ENCODE measurements at regions not wholly inside any gene's neighbourhood (a gene's known extent, or its start where the extent isn't known, plus 50 kb on each side); places are given as distances from the start of the nearest gene placed in this dataset.

GRCh38 chr3:57009802-57010201 lies 50.7 kb upstream of the SPATA12 start:
- DNase-seq: no peak

DNA sequence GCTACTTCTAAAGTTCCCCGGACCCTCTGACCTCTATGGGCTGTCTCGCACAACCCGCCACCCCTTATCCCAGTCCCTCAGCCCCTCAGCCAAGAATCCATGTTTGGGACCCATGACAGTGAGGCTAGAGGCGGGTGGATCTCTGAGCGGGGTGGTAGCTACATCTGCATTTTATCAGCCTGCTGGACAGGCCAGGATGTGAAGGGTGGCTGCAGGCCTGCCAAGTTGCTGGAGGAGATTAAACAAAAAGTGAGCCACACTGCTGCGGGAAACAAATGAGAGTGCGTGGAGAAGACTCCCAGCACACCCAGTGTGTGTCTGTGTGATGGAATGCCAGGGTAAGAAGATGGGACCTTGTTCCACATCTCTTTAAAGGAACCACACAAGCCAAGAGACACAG lies 51.1 kb upstream of the SPATA12 start:
- no peak for DNase-seq

DNA sequence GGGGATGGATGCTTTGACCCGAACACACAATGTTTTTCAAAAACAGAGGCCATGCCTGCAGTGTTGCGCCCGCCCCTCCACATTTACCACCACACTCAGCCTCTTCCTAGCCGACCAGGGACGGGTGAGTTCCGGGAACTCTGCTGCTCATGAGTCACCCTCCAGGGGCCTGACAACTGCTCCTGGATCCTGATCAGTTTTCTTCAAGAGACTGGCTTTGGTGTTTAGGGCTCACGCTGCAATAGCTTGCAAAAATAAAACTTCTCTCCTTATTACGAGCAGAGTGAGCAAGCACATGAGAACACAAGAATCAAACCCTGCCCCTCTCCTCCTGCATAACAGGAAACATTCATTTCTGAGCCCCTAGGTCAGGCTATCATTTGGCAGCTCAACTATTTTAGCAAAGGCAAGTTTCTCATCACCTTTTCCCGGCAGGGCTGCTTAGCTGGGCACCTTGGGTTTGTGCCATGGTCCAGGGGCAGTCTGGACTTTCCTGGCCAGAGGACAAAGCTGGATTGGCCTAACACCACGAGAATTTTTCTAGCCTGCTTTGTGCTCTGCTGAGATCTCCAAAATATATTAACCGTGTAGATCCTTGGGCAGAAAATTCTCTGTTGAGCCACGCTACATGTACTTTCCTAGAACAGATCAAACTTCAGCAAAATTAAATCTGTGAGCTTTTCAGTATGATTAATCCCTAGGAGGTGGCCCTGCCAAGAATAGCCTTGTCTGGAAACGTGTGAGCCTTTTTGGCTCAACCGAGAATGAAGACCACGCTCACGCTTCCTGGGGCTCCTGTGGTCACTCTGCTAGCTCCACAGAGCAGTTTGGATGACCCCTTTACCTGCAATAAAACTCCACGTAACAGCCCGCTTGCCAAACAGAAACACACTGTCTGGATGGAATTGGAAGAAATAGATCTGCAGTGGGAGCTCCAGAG lies 52.7 kb upstream of the SPATA12 start:
- peak; percentile 29 for DNase-seq

- no peak for DNase-seq
Observed at GRCh38 chr3:57006949-57007419, 53.5 kb upstream of the SPATA12 start.

- DNase-seq: no peak
Observed at GRCh38 chr3:57006179-57006657, 54.2 kb upstream of the SPATA12 start.

DNA sequence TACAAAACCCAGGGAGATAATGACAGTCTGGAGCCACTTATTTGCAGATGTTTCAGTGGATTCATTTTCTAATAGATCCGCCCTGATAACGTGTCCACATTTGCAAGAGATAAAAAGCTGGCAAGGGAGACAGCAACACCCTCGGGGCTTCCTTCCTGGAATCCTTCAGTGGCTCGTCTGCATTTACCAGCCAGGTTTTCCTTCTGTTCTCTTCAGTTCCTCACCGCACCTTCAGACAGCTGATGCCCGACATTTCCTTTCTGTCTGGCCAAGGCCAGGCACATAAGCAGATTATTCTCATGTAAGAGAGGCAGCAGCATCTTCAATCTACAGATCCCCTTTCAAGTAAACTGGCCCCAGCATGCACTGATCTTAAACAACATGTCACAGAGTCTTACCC lies 56.2 kb upstream of the SPATA12 start:
- DNase-seq: no peak

DNA sequence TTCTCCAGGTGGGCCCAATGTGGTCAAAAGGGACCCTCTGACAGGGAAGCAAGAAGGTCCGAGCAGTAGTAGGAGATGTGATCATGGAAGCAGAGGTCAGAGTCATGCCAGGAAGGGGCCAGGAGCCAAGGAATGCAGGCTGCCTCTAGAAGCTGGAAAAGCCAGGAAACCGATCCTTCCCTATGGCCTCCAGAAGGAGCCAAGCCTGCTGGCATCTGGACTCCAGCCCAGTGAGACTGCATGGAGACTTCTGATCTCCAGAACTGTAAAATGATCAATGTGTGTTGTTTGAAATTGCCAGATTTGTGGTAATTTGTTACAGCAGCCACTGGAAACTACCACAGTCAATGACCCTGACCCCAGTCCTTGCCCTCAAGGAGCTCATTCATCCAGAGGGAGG lies 56.8 kb upstream of the SPATA12 start:
- no peak for DNase-seq

- DNase-seq: no peak
Observed at GRCh38 chr3:57001356-57001755, 59.1 kb upstream of the SPATA12 start.

DNA sequence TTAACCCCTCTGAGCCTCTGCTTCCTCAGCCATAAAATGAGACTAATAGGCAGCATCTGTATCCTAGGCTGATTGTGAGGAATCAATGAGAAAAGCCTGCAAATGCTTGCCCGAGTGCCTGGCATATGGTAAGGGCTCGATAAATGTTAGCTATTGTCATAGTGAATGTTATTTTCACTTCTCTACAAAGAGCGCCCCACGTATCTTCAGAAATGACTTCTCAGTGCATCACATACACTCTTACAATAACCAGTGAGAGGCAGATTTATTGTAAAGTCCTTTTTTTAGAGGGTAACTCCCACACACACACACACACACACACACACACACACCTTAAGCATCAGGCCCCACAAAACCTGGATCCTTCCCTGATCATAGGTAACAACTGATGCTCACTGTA lies 60.5 kb upstream of the SPATA12 start:
- no peak for DNase-seq

DNA sequence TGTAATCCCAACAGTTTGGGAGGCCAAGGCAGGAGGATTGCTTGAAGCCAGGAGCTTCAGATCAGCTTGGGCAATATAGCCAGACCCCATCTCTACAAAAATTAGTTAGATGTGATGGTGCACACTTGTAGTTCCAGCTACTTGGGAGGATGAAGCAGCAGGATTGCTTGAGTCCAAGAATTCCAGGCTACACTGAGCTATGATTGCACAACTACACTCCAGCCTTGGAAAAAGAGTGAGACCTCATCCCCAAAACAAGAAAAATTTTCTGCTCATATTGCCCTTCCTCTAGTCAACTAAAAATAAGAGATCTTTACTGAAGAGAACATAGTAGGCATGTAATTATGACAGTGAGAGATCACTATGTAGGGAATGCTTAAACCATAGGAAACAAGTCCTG lies 60.9 kb upstream of the SPATA12 start:
- DNase-seq: no peak

DNA sequence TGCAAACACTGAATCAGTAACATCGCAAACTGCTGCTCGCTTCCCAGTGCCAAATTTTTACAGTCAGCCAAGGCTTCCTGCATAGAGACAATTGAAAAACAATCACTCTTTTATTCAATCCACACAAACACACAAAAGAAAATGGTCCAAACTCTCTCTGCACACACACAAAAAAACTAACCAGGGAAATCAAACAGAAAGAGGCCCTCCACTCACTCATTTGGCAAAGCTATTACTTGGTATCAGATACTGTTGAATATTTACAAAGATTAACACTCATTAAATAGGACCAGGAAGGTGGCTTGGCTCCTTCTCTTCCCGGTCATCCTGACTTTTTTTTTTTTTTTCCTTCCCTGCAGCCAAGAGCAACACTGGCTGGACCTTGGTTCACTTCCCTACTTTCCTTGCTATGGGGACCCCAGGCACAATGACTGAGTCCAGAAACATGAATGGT lies 62.4 kb upstream of the SPATA12 start:
- DNase-seq: no peak

GRCh38 chr3:56997675-56998074 lies 62.8 kb upstream of the SPATA12 start:
- DNase-seq: no peak

GRCh38 chr3:56997041-56997440 lies 63.4 kb upstream of the SPATA12 start:
- DNase-seq: no peak

GRCh38 chr3:56994391-56994790 lies 66.1 kb upstream of the SPATA12 start:
- DNase-seq: no peak

- DNase-seq: no peak
Observed at GRCh38 chr3:56990641-56991015, 69.8 kb upstream of the SPATA12 start.

DNA sequence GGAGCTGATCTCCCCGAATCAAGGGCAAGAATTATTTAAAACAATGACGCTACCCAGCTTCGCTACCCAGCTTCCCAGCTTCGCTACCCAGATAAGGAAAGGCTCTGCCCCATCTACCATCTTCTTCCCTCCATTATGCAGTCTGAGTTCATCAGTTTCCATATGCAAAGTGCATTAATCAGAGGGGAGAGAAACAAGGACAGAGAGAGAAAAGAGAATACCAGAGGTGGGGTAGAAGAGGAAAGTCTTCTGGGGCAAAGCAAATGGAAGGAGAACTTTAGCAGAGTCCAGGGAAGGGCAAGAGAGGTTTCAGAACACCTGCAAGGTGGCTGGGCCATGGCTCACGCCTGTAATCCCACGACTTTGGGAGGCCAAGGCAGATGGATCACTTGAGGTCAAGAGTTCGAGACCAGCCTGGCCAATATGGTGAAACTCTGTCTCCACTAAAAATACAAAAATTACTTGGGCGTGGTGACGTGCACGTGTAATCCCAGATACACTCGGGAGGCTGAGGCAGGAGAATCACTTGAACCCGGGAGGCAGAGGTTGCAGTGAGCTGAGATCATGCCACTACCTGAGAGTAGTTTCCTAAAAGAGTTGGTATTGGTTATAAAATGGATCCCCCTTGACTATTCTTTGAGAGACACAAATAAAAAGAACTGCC lies 70.4 kb upstream of the SPATA12 start:
- no peak for DNase-seq

- no peak for DNase-seq
Observed at GRCh38 chr3:56989169-56989976, 71.1 kb upstream of the SPATA12 start.

DNA sequence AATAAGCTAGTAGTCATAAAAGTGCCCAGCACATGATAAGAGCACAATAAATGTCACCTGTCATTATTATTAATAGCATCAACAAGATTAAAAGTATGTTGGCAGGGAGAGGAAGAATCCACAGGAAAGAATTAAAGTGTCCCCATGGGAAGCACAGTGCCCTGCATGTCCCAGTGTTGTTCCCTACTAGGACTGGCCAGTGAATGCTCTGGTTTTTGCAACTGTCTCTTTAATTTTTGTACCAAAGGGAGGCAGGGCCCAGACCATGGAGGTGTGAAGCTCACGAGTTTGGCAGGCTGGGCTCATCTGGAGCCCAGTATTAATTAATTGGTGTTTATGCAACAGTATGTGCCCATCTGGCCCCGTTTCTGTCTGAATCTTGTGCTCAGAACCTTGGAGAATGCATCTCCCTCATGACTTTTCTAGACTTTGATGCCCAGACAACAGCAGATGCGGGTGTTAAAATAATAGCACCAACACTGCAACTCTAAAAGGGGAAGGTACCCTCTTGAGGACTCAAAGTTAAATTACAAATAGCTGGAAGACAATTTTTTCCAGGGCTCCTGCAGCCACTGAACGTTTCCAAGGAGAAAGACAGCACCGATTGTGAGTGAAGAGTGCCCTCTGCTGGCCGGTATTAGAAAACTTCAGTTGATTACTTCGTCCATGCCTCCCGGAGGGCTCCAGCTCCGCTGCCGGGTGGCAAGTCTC lies 71.9 kb upstream of the SPATA12 start:
- peak; percentile 58 for DNase-seq

DNA sequence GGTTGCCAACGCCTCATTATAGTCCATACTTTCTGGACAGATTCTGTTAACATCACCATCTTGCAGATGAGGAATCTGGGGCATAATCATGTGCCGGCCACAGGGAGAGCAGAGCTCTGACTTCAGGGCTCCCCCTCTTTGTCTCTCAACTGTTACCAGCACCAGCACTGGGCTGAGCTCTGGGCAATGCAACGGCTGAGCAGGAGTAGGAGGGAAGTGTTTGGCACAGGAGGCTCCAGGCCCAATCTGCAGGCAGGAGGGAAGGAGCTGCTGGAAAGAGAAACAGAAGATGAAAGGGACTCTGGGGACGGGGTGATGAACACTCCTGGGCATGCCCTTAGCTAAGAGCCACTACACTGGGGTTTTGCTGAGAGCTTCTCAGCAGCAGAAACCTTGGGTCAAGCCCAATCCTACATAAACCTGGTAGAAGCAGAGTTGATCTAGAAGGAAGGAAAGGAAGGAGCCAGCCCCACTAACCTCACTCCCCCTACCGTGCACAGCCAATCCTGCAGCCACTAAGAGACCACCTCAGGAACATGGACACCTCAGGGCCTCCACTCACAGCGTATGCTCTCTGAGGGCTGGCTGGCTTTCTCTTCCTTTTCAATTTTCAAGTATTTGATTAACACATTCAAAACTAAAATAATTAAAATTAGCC lies 73.1 kb upstream of the SPATA12 start:
- no peak for DNase-seq

- DNase-seq: no peak
Observed at GRCh38 chr3:56986347-56986746, 74.1 kb upstream of the SPATA12 start.

DNA sequence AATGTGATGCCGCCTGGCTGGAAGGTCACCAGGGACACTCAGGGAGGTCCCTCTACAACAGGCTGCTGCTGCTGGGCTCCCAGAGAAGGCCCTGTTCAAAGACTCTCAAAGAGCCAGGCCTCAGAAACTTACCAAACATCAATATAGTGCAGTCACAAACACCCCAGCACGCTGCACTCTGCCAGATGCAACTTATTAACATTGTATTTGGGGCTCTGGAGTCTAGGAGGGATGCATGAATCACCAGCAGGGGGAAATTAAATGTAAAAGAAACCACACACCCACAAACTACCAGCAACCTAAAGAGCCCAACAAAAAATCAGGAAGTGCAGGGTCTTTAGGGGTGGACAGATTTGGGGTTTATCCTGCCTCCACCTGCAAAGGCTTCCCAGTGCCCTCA lies 74.6 kb upstream of the SPATA12 start:
- no peak for DNase-seq

- no peak for DNase-seq
Observed at GRCh38 chr3:56985460-56985859, 75.0 kb upstream of the SPATA12 start.
